GM12878 (cell line): ENCODE measurements at regions not wholly inside any gene's neighbourhood (a gene's known extent, or its start where the extent isn't known, plus 50 kb on each side); places are given as distances from the start of the nearest gene placed in this dataset.

Experiments used
- ATAC-seq: fragments of 200-7000 bp; cut with Tn5 transposase; 3 replicates; pipeline ENCODE4 v1.9.1; 2020; ENCODE audit warnings: mild to moderate bottlenecking, moderate library complexity
- BruUV-seq: library from RNA; stranded (reverse); fragments of 400-500 nt; replicated peaks from 2 replicates; lab custom pipeline; 2021; lab: Mats Ljungman, UMichigan
- CTCF ChIA-PET: fragments of 300-600 bp; sonication (Branson Sonifier 250); formaldehyde crosslinking; extraction: SDS; loops from one replicate; lab custom pipeline; 2021; ENCODE audit warnings: inconsistent platforms; lab: Yijun Ruan, JAX
- POLR2A ChIA-PET: fragments of 350-600 bp; formaldehyde crosslinking; extraction: SDS; loops from one replicate; lab custom pipeline; 2021; ENCODE audit warnings: inconsistent platforms; lab: Charles Lee
- RAD21 ChIA-PET: fragments of 300-600 bp; sonication (Branson Sonifier 250); formaldehyde crosslinking; loops from one replicate; lab custom pipeline; 2023; ENCODE audit warnings: antibody characterized with exemption; ENCODE audit not compliant: unreplicated experiment; lab: Charles Lee
- SMC1A ChIA-PET: fragments of 300-600 bp; sonication (Branson Sonifier 250); formaldehyde crosslinking; loops from one replicate; lab custom pipeline; 2023; ENCODE audit not compliant: unreplicated experiment, uncharacterized antibody; lab: Charles Lee
- DNase-seq: peaks from one replicate; pipeline ENCODE4 v3.0.0-alpha.2; 2011; ENCODE audit warnings: low read depth, low spot score
- FAIRE-seq: peaks from 3 replicates; lab custom pipeline; 2011; peaks lifted over from hg19 to GRCh38; lab: Jason Lieb, UNC
- H2AFZ ChIP-seq: 2 replicates; pipeline ENCODE4 v1.6.0; 2011; ENCODE audit warnings: low read depth, low read length, control low read depth; ENCODE audit not compliant: control insufficient read depth
- H3K27ac ChIP-seq: 2 replicates; pipeline ENCODE4 v1.5.1; 2011; ENCODE audit warnings: control low read depth; ENCODE audit not compliant: control insufficient read depth, insufficient read depth
- H3K27me3 ChIP-seq, 2 experiments: replicated peaks in 1 of 2; 2 replicates each; pipeline versions ENCODE4 v1.6.0 to v1.6.1; 2011; ENCODE audit warnings: low read length in 1 of 2; ENCODE audit not compliant: control insufficient read depth in 2 of 2, insufficient read depth in 2 of 2
- H3K36me3 ChIP-seq, 2 experiments: 2 replicates each; pipeline ENCODE4 v1.5.1; 2011; ENCODE audit warnings: low read length in 1 of 2; ENCODE audit not compliant: control insufficient read depth in 2 of 2, insufficient read depth in 2 of 2
- H3K4me1 ChIP-seq: 2 replicates; pipeline ENCODE4 v1.6.1; 2011; ENCODE audit warnings: mild to moderate bottlenecking, low read length, moderate library complexity, mixed read lengths; ENCODE audit not compliant: control insufficient read depth, insufficient read depth
- H3K4me2 ChIP-seq: 2 replicates; pipeline ENCODE4 v1.6.0; 2011; ENCODE audit warnings: control low read depth; ENCODE audit not compliant: control insufficient read depth, insufficient read depth
- H3K4me3 ChIP-seq: fragments of 200-600 bp; sonication (generic); 2 replicates; pipeline ENCODE4 v1.5.1; 2016
- H3K79me2 ChIP-seq: 2 replicates; pipeline ENCODE4 v1.6.0; 2011; ENCODE audit warnings: low read length; ENCODE audit not compliant: control insufficient read depth, insufficient read depth
- H3K9ac ChIP-seq: 2 replicates; pipeline ENCODE4 v1.8.0; 2011; ENCODE audit warnings: low read length, control low read depth, mixed read lengths; ENCODE audit not compliant: control insufficient read depth, insufficient read depth
- H3K9me3 ChIP-seq: replicated peaks from 3 replicates; pipeline ENCODE4 v1.5.1; 2011; ENCODE audit warnings: mild to moderate bottlenecking, low read length; ENCODE audit not compliant: control insufficient read depth, insufficient read depth
- H4K20me1 ChIP-seq: 2 replicates; pipeline ENCODE4 v1.6.0; 2011; ENCODE audit not compliant: control insufficient read depth, insufficient read depth
- ATF2 ChIP-seq: IDR thresholded peaks from 2 replicates; pipeline ENCODE4 v1.6.1; 2012; ENCODE audit warnings: low read length, inconsistent platforms
- CBX5 ChIP-seq: sonication (generic); IDR thresholded peaks from 2 replicates; pipeline ENCODE4 v1.6.1; 2016; ENCODE audit warnings: low read depth, moderate library complexity, mild to moderate bottlenecking, inconsistent platforms
- FOXM1 ChIP-seq: IDR thresholded peaks from 2 replicates; pipeline ENCODE4 v1.6.1; 2012; ENCODE audit warnings: low read depth, mild to moderate bottlenecking, inconsistent platforms, low read length, moderate library complexity
- KAT2A ChIP-seq: conservative IDR thresholded peaks from 2 replicates; pipeline ENCODE4 v1.6.1; 2011; ENCODE audit warnings: low read depth, low read length; ENCODE audit not compliant: control insufficient read depth
- MTA3 ChIP-seq: IDR thresholded peaks from 2 replicates; pipeline ENCODE4 v1.6.1; 2012; ENCODE audit warnings: low read length, inconsistent platforms, borderline replicate concordance
- POLR2A ChIP-seq: IDR thresholded peaks from 2 replicates; pipeline ENCODE4 v1.6.1; 2011; ENCODE audit warnings: low read depth, mild to moderate bottlenecking, low read length
- POLR2AphosphoS2 ChIP-seq: IDR thresholded peaks from 2 replicates; pipeline ENCODE4 v1.6.1; 2011; ENCODE audit warnings: low read depth, mild to moderate bottlenecking, low read length, improper control_type of control experiment, moderate library complexity
- SPI1 ChIP-seq: IDR thresholded peaks from 2 replicates; pipeline ENCODE4 v1.6.1; 2011; ENCODE audit warnings: low read depth, mild to moderate bottlenecking, low read length, moderate library complexity, borderline replicate concordance; ENCODE audit not compliant: insufficient read depth
- SREBF1 ChIP-seq: IDR thresholded peaks from 2 replicates; pipeline ENCODE4 v1.6.1; 2012; ENCODE audit warnings: mild to moderate bottlenecking, low read length
- ZBTB11 ChIP-seq: fragments of 450-650 bp; formaldehyde crosslinking; IDR thresholded peaks from 2 replicates; pipeline ENCODE4 v1.5.0; 2022; ENCODE audit warnings: mild to moderate bottlenecking, missing genetic modification characterization
- ZNF24 ChIP-seq: fragments of 450-650 bp; IDR thresholded peaks from 2 replicates; pipeline ENCODE4 v1.6.1; 2017; ENCODE audit warnings: antibody characterized with exemption, mild to moderate bottlenecking
- WGBS: methylation state at CpG from one replicate; pipeline ENCODE4 v1.1.6; 2016; ENCODE audit warnings: low lambda C conversion rate; ENCODE audit not compliant: insufficient replicate concordance, insufficient coverage; ENCODE audit errors: missing lambda C conversion rate; 5-methylcytosine and 5-hydroxymethylcytosine counted together
- in situ Hi-C: fragments of 300-500 bp; cut with MboI; formaldehyde crosslinking; loops from 9 replicates; pipeline ENCODE4 v1.14.3; 2018; ENCODE audit warnings: mixed read lengths
- intact Hi-C: fragments of 100-400 bp; cut with micrococcal nuclease; formaldehyde crosslinking; loops from one replicate; pipeline ENCODE4 v1.14.2; 2022; ENCODE audit not compliant: unreplicated experiment
- TF ChIP-seq, protein P1 (sequence below): IDR thresholded peaks from 2 replicates; pipeline ENCODE4 v1.6.1; 2012; ENCODE audit warnings: low read depth, low read length, improper control_type of control experiment

GRCh38 chr5:169433221-169433651 is 132.3 kb upstream of the SLIT3 start:
- Histone ChIP-seq H3K4me2 (no peak overlapping the region), H3K9ac (no peak overlapping the region), H2AFZ (no peak overlapping the region), H3K9me3 (no peaks in the 10 kb centered on the region), H3K4me3 (no peak overlapping the region), H3K36me3 (no peaks in the 10 kb centered on the region), H4K20me1 (no peaks in the 10 kb centered on the region), H3K27me3 (no peaks in the 10 kb centered on the region), H3K27ac (no peak overlapping the region), H3K4me1 (no peaks in the 10 kb centered on the region), H3K79me2 (no peaks in the 10 kb centered on the region)
- no TSS peak for BruUV-seq
- intact Hi-C loops: no loop called here
- SMC1A ChIA-PET: no interaction called here
- ATAC-seq (no peak), DNase-seq (no peak), FAIRE-seq (no peak)
- POLR2A ChIA-PET: no interaction called here
- 10% methylated on average over 5 of the region's 5 CpGs for WGBS
- in situ Hi-C loops: no loop called here
- CTCF ChIA-PET: interaction anchor here (1.4 kb wide), 1 partner anchor 9 kb away, joined by 8 read pairs; no protein-coding TSS in a partner anchor
- no peak for TF ChIP-seq MTA3
- TF ChIP-seq POLR2A: no peak
- TF ChIP-seq POLR2AphosphoS2: no peak
- no peak for TF ChIP-seq ZBTB11 (CRISPR knock-in tag)
- no peak for TF ChIP-seq SREBF1
- TF ChIP-seq KAT2A: no peak
- TF ChIP-seq, protein P1, sequence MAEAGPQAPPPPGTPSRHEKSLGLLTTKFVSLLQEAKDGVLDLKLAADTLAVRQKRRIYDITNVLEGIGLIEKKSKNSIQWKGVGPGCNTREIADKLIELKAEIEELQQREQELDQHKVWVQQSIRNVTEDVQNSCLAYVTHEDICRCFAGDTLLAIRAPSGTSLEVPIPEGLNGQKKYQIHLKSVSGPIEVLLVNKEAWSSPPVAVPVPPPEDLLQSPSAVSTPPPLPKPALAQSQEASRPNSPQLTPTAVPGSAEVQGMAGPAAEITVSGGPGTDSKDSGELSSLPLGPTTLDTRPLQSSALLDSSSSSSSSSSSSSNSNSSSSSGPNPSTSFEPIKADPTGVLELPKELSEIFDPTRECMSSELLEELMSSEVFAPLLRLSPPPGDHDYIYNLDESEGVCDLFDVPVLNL: no peak
- TF ChIP-seq SPI1: no peak
- no peak for TF ChIP-seq ATF2
- TF ChIP-seq CBX5: no peak
- TF ChIP-seq ZNF24: no peak
- no peak for TF ChIP-seq FOXM1
- RAD21 ChIA-PET: interaction anchor here (1.2 kb wide), 1 partner anchor 17 kb away, joined by 3 read pairs; no protein-coding TSS in a partner anchor
